Astrocyte (in vitro differentiated cells and primary cell): ENCODE measurements at regions not wholly inside any gene's neighbourhood (a gene's known extent, or its start where the extent isn't known, plus 50 kb on each side); places are given as distances from the start of the nearest gene placed in this dataset.

Experiments
- DNase-seq: peaks from one replicate; pipeline ENCODE4 v3.0.0-alpha.2; 2010; ENCODE audit warnings: low read depth
- FAIRE-seq: peaks from 2 replicates; lab custom pipeline; 2011; peaks lifted over from hg19 to GRCh38; lab: Jason Lieb, UNC
- H2AFZ ChIP-seq: 2 replicates; pipeline ENCODE4 v1.6.0; 2012; ENCODE audit warnings: low read depth, low read length, inconsistent platforms
- H3K27ac ChIP-seq: 2 replicates; pipeline ENCODE4 v1.5.1; 2011; ENCODE audit warnings: low read depth, low read length, inconsistent platforms
- H3K27me3 ChIP-seq: 2 replicates; pipeline ENCODE4 v1.6.0; 2011; ENCODE audit warnings: low read length, inconsistent platforms; ENCODE audit not compliant: insufficient read depth
- H3K36me3 ChIP-seq: 2 replicates; pipeline ENCODE4 v1.5.1; 2011; ENCODE audit warnings: low read length, inconsistent platforms; ENCODE audit not compliant: insufficient read depth
- H3K4me1 ChIP-seq: 2 replicates; pipeline ENCODE4 v1.5.1; 2011; ENCODE audit warnings: low read length, inconsistent platforms; ENCODE audit not compliant: insufficient read depth
- H3K4me2 ChIP-seq: 2 replicates; pipeline ENCODE4 v1.6.0; 2012; ENCODE audit warnings: low read length, inconsistent platforms
- H3K4me3 ChIP-seq: 2 replicates; pipeline ENCODE4 v1.5.1; 2011; ENCODE audit warnings: low read depth, mild to moderate bottlenecking, low read length, inconsistent platforms; ENCODE audit not compliant: insufficient read depth
- H3K79me2 ChIP-seq: 2 replicates; pipeline ENCODE4 v1.6.0; 2012; ENCODE audit warnings: mild to moderate bottlenecking, low read length, inconsistent platforms; ENCODE audit not compliant: insufficient read depth
- H3K9ac ChIP-seq: 2 replicates; pipeline ENCODE4 v1.6.0; 2012; ENCODE audit warnings: mild to moderate bottlenecking, low read length, inconsistent platforms
- H3K9me3 ChIP-seq: 2 replicates; pipeline ENCODE4 v1.5.1; 2012; ENCODE audit warnings: low read depth, mild to moderate bottlenecking, low read length, inconsistent platforms; ENCODE audit not compliant: insufficient read depth
- H4K20me1 ChIP-seq: 2 replicates; pipeline ENCODE4 v1.6.0; 2012; ENCODE audit warnings: low read length, inconsistent platforms; ENCODE audit not compliant: insufficient read depth
- H3K27ac Mint-ChIP-seq: one replicate; pipeline ENCODE4 v1.8.0; 2021; ENCODE audit warnings: mild to moderate bottlenecking, mixed read lengths; ENCODE audit not compliant: unreplicated experiment
- H3K27me3 Mint-ChIP-seq: one replicate; pipeline ENCODE4 v1.8.0; 2021; ENCODE audit warnings: low read depth, mixed read lengths; ENCODE audit not compliant: unreplicated experiment
- H3K36me3 Mint-ChIP-seq: one replicate; pipeline ENCODE4 v1.8.0; 2021; ENCODE audit warnings: low read depth, mixed read lengths; ENCODE audit not compliant: unreplicated experiment
- H3K4me1 Mint-ChIP-seq: one replicate; pipeline ENCODE4 v1.8.0; 2021; ENCODE audit warnings: low read depth, mixed read lengths; ENCODE audit not compliant: unreplicated experiment
- H3K4me3 Mint-ChIP-seq: one replicate; pipeline ENCODE4 v1.8.0; 2021; ENCODE audit warnings: mild to moderate bottlenecking, moderate library complexity, mixed read lengths; ENCODE audit not compliant: unreplicated experiment
- H3K9me3 Mint-ChIP-seq: one replicate; pipeline ENCODE4 v1.8.0; 2021; ENCODE audit warnings: mild to moderate bottlenecking, mixed read lengths; ENCODE audit not compliant: unreplicated experiment
- EZH2 ChIP-seq: IDR thresholded peaks from 2 replicates; pipeline ENCODE4 v1.6.1; 2012; ENCODE audit warnings: mild to moderate bottlenecking, low read length, inconsistent platforms; ENCODE audit not compliant: insufficient read depth
- TF ChIP-seq, protein P1 (sequence below): IDR thresholded peaks from 2 replicates; pipeline ENCODE4 v1.5.1; 2011; ENCODE audit warnings: low read depth, mild to moderate bottlenecking, inconsistent platforms, low read length, moderate library complexity; ENCODE audit not compliant: insufficient read depth

DNA sequence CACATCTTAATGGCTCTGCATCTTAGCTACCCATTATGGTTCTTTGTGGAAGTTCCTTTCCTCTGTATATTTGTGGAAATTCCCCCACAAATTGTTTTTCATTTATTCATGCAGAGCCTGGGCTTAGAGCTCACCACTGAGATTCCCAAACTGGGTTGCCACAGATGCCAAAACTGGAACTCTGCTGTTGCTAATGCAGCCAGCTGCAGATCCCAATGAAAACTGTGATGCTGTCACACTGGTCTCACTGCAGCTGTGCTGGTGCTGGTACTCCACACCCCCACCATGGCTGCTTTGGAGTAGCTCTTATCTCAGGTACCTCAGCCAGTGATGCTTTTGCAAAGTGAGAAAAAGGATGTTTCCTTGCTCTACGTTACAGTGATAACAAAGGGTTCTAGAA, 87.7 kb downstream of the DCK start:
- no peaks in the 10 kb centered on the region for H3K27me3 ChIP-seq
- H3K79me2 ChIP-seq: no peaks in the 10 kb centered on the region
- no peaks in the 10 kb centered on the region for H3K36me3 ChIP-seq
- Mint-ChIP-seq H3K36me3 (no peaks in the 10 kb centered on the region), H3K9me3 (no peaks in the 10 kb centered on the region), H3K27me3 (peaks cover 3% of the 10 kb centered on the region), H3K27ac (no peak overlapping the region), H3K4me3 (no peak overlapping the region), H3K4me1 (no peaks in the 10 kb centered on the region)
- H3K4me1 ChIP-seq: no peaks in the 10 kb centered on the region
- no peak overlapping the region for H3K27ac ChIP-seq
- H3K9ac ChIP-seq: no peak overlapping the region
- FAIRE-seq (no peak), DNase-seq (no peak)
- H4K20me1 ChIP-seq: no peaks in the 10 kb centered on the region
- no peak overlapping the region for H2AFZ ChIP-seq
- no peaks in the 10 kb centered on the region for H3K9me3 ChIP-seq
- TF ChIP-seq, protein P1, sequence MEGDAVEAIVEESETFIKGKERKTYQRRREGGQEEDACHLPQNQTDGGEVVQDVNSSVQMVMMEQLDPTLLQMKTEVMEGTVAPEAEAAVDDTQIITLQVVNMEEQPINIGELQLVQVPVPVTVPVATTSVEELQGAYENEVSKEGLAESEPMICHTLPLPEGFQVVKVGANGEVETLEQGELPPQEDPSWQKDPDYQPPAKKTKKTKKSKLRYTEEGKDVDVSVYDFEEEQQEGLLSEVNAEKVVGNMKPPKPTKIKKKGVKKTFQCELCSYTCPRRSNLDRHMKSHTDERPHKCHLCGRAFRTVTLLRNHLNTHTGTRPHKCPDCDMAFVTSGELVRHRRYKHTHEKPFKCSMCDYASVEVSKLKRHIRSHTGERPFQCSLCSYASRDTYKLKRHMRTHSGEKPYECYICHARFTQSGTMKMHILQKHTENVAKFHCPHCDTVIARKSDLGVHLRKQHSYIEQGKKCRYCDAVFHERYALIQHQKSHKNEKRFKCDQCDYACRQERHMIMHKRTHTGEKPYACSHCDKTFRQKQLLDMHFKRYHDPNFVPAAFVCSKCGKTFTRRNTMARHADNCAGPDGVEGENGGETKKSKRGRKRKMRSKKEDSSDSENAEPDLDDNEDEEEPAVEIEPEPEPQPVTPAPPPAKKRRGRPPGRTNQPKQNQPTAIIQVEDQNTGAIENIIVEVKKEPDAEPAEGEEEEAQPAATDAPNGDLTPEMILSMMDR: no peak
- TF ChIP-seq EZH2: no peak
- no peak overlapping the region for H3K4me2 ChIP-seq
- no peak overlapping the region for H3K4me3 ChIP-seq

DNA sequence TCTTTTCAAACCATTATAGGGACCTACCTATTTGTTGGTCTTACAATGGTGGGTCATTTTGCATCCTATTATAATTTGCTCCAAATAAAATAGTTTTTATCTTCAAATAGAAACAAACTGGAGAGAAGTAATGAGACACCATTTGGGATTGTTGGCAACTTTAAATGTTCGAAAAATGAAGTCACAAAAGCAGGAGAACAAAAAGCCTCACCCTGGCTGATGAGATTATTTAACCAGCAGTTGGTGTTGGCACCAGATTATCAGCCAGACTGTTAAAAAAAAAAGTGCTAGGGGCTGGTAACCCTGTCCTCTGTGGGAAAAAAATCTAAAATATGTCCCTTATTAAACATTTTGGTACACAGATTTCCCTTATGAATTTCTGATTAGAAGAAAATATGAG, 100.3 kb downstream of the DCK start:
- no peaks in the 10 kb centered on the region for H3K4me1 Mint-ChIP-seq
- H3K4me1 ChIP-seq: no peaks in the 10 kb centered on the region

DNA sequence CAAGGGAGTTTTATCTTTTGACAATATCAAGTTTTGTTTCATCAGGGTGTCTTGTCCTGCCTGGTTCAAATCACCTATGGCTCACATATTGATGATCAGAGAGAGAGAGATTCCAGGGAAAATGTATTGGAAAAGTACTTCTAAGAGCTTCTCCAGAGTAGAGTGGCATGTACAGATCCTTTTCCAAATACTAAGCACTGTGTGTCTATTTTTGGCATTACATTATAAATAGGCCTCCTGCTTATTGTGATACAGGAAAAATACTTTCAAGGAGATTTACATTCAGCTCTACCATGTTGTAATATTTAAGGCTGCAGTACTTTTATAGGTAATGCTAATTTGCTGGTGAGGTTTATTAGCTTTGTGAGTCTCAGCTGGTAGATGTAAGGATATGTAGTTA, 100.8 kb downstream of the DCK start:
- H2AFZ ChIP-seq: no peak overlapping the region
- H3K4me1 ChIP-seq: no peaks in the 10 kb centered on the region
- H3K9me3 ChIP-seq: no peaks in the 10 kb centered on the region
- no peak overlapping the region for H3K27ac Mint-ChIP-seq
- no peak overlapping the region for H3K27ac ChIP-seq
- no peaks in the 10 kb centered on the region for H3K36me3 Mint-ChIP-seq
- no peaks in the 10 kb centered on the region for H4K20me1 ChIP-seq
- no peak overlapping the region for H3K4me3 Mint-ChIP-seq
- H3K36me3 ChIP-seq: no peaks in the 10 kb centered on the region
- FAIRE-seq: no peak
- H3K9me3 Mint-ChIP-seq: peaks cover 2% of the 10 kb centered on the region
- TF ChIP-seq, protein P1: no peak
- TF ChIP-seq EZH2: no peak
- H3K27me3 ChIP-seq: no peaks in the 10 kb centered on the region
- no peaks in the 10 kb centered on the region for H3K79me2 ChIP-seq
- H3K4me3 ChIP-seq: no peak overlapping the region
- H3K4me2 ChIP-seq: no peak overlapping the region
- H3K9ac ChIP-seq: no peak overlapping the region
- no peaks in the 10 kb centered on the region for H3K4me1 Mint-ChIP-seq
- H3K27me3 Mint-ChIP-seq: no peaks in the 10 kb centered on the region
- no peak for DNase-seq

More for the DNA sequence above, 100.3 kb downstream of the DCK start:
- no peak for DNase-seq
- H4K20me1 ChIP-seq: no peaks in the 10 kb centered on the region
- H3K4me3 Mint-ChIP-seq: no peak overlapping the region
- H3K27me3 Mint-ChIP-seq: no peaks in the 10 kb centered on the region
- H3K9ac ChIP-seq: no peak overlapping the region
- no peaks in the 10 kb centered on the region for H3K27me3 ChIP-seq
- peaks cover 2% of the 10 kb centered on the region for H3K9me3 Mint-ChIP-seq
- no peaks in the 10 kb centered on the region for H3K9me3 ChIP-seq
- H3K79me2 ChIP-seq: no peaks in the 10 kb centered on the region
- no peak overlapping the region for H3K4me3 ChIP-seq
- no peak overlapping the region for H3K4me2 ChIP-seq
- H3K27ac ChIP-seq: no peak overlapping the region
- FAIRE-seq: no peak
- H3K27ac Mint-ChIP-seq: no peak overlapping the region
- no peaks in the 10 kb centered on the region for H3K36me3 ChIP-seq
- TF ChIP-seq, protein P1: no peak
- no peak for TF ChIP-seq EZH2
- H2AFZ ChIP-seq: no peak overlapping the region
- no peaks in the 10 kb centered on the region for H3K36me3 Mint-ChIP-seq
